Loucy (cell line): ENCODE measurements at regions not wholly inside any gene's neighbourhood (a gene's known extent, or its start where the extent isn't known, plus 50 kb on each side); places are given as distances from the start of the nearest gene placed in this dataset.

Experiments
- H2AFZ ChIP-seq: fragments of 200-600 bp; sonication (generic); 2 replicates; pipeline ENCODE4 v1.6.0; 2016; ENCODE audit warnings: antibody characterized with exemption, mild to moderate bottlenecking, low read length, moderate library complexity
- H3F3A ChIP-seq: fragments of 200-600 bp; 2 replicates; pipeline ENCODE4 v1.6.0; 2016; ENCODE audit warnings: antibody characterized with exemption, low read depth, mild to moderate bottlenecking
- H3K27me3 ChIP-seq: fragments of 200-600 bp; sonication (generic); 2 replicates; pipeline ENCODE4 v1.6.1; 2014; ENCODE audit warnings: low read length, mild to moderate bottlenecking; ENCODE audit not compliant: insufficient read depth, poor library complexity, severe bottlenecking
- H3K36me3 ChIP-seq: fragments of 200-600 bp; sonication (generic); 2 replicates; pipeline ENCODE4 v1.6.1; 2016; ENCODE audit warnings: low read length; ENCODE audit not compliant: insufficient read depth
- H3K4me1 ChIP-seq: fragments of 200-600 bp; sonication (generic); 2 replicates; pipeline ENCODE4 v1.5.1; 2014; ENCODE audit warnings: low read length, mild to moderate bottlenecking; ENCODE audit not compliant: insufficient read depth, poor library complexity, severe bottlenecking
- H3K4me2 ChIP-seq: fragments of 200-600 bp; sonication (generic); 2 replicates; pipeline ENCODE4 v1.6.0; 2014; ENCODE audit warnings: antibody characterized with exemption, low read length, low read depth, mild to moderate bottlenecking; ENCODE audit not compliant: poor library complexity, severe bottlenecking
- H3K4me3 ChIP-seq: fragments of 200-600 bp; sonication (generic); 2 replicates; pipeline ENCODE4 v1.5.1; 2014; ENCODE audit warnings: low read length, mild to moderate bottlenecking, mixed read lengths; ENCODE audit not compliant: poor library complexity, severe bottlenecking
- H3K79me2 ChIP-seq: fragments of 200-600 bp; sonication (generic); 2 replicates; pipeline ENCODE4 v1.6.1; 2014; ENCODE audit warnings: low read length; ENCODE audit not compliant: insufficient read depth
- H3K9ac ChIP-seq: fragments of 200-600 bp; sonication (generic); 2 replicates; pipeline ENCODE4 v1.6.0; 2014; ENCODE audit warnings: mild to moderate bottlenecking, low read depth, low read length, moderate library complexity; ENCODE audit not compliant: poor library complexity, severe bottlenecking
- H3K9me2 ChIP-seq: fragments of 200-600 bp; sonication (generic); replicated peaks from 2 replicates; pipeline ENCODE4 v1.6.1; 2016; ENCODE audit warnings: low read depth, low read length, mixed read lengths
- H3K9me3 ChIP-seq: fragments of 200-600 bp; sonication (generic); 2 replicates; pipeline ENCODE4 v1.6.1; 2014; ENCODE audit warnings: mild to moderate bottlenecking, antibody characterized with exemption, low read length, low read depth; ENCODE audit not compliant: insufficient read depth
- H4K20me1 ChIP-seq: fragments of 200-600 bp; sonication (generic); 2 replicates; pipeline ENCODE4 v1.6.0; 2014; ENCODE audit warnings: antibody characterized with exemption, low read length, mild to moderate bottlenecking; ENCODE audit not compliant: insufficient read depth, poor library complexity, severe bottlenecking
- EZH2phosphoT487 ChIP-seq: fragments of 200-600 bp; IDR thresholded peaks from 2 replicates; pipeline ENCODE4 v1.6.1; 2018; ENCODE audit warnings: antibody characterized with exemption, mild to moderate bottlenecking, moderate library complexity, borderline replicate concordance
- TF ChIP-seq, protein P1 (sequence below): fragments of 200-600 bp; sonication (generic); conservative IDR thresholded peaks from 2 replicates; pipeline ENCODE4 v1.5.1; 2014; ENCODE audit warnings: mild to moderate bottlenecking, antibody characterized with exemption, low read length

DNA sequence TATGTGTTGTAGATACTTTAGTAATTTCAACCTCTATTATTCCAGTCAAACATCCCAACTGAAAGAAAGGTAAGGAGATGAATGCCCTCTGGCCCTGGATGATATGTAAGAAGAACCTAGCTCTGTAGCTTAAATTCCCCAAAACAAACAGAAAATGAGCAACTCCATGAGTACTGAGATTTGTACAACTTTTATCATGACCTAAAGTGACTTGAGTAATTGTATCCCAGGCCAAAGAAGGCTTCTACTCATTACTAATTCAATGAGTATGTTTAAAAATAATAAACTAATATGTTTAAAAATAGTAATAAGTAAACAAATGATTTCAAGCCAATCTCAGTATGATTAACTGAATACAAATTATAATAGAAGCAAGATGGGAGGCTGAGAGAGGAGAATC lies 414.0 kb upstream of the ACTBL2 start:
- Histone ChIP-seq H3K79me2 (no peaks in the 10 kb centered on the region), H3K36me3 (no peaks in the 10 kb centered on the region), H3F3A (no peaks in the 10 kb centered on the region), H3K9ac (no peak overlapping the region), H2AFZ (no peak overlapping the region), H4K20me1 (no peaks in the 10 kb centered on the region), H3K4me3 (no peak overlapping the region), H3K4me1 (no peaks in the 10 kb centered on the region), H3K4me2 (no peak overlapping the region), H3K9me2 (no peaks in the 10 kb centered on the region), H3K9me3 (no peaks in the 10 kb centered on the region), H3K27me3 (no peaks in the 10 kb centered on the region)
- TF ChIP-seq, protein P1, sequence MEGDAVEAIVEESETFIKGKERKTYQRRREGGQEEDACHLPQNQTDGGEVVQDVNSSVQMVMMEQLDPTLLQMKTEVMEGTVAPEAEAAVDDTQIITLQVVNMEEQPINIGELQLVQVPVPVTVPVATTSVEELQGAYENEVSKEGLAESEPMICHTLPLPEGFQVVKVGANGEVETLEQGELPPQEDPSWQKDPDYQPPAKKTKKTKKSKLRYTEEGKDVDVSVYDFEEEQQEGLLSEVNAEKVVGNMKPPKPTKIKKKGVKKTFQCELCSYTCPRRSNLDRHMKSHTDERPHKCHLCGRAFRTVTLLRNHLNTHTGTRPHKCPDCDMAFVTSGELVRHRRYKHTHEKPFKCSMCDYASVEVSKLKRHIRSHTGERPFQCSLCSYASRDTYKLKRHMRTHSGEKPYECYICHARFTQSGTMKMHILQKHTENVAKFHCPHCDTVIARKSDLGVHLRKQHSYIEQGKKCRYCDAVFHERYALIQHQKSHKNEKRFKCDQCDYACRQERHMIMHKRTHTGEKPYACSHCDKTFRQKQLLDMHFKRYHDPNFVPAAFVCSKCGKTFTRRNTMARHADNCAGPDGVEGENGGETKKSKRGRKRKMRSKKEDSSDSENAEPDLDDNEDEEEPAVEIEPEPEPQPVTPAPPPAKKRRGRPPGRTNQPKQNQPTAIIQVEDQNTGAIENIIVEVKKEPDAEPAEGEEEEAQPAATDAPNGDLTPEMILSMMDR: no peak

DNA sequence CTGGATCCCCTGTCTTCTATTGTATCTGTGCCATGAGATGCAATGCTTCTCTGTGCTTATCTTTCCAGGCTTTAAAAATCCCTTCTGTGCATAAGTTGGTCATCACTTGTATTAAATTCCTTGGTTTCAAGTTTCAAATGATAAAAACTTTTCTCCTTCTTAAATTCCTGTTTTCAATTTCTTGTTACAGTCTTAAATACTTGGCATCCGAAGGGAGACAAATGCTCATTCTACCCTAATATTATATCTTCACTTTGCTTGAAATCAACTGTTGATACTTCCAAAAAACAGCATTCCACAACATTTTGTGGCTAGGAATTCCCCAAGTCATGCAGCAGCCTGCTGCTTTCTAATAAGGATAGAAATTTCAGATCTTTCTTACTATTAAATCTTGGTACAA lies 413.2 kb upstream of the ACTBL2 start:
- Histone ChIP-seq H2AFZ (no peak overlapping the region), H3K27me3 (no peaks in the 10 kb centered on the region)

DNA sequence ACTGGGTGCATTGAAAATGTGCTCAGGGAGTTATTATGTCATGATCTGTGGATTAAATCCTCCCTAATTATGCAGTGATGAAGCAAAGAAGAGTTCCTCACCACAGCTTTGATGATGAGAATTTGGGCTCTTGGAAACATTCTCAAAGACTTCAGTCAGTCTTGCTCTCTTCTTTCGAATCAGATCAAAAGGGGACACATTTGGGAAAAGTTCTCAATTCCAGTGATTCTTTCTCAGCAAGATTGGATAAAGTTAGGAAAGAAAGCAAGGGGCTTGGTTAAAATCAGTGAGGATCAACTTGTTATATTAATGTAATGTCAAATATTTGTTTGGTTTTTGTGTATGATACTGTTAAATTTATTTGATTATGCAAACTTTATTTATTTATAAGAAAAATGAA lies 411.3 kb upstream of the ACTBL2 start:
- TF ChIP-seq EZH2phosphoT487: no peak
- TF ChIP-seq, protein P1: no peak
- Histone ChIP-seq H3K4me1 (no peaks in the 10 kb centered on the region), H2AFZ (0 out of 2 replicates have a peak overlapping the region, but pooled peaks have one; percentile 29), H3K79me2 (no peaks in the 10 kb centered on the region), H3K4me3 (no peak overlapping the region), H3F3A (no peaks in the 10 kb centered on the region), H4K20me1 (no peaks in the 10 kb centered on the region), H3K9me3 (no peaks in the 10 kb centered on the region), H3K4me2 (no peak overlapping the region), H3K36me3 (no peaks in the 10 kb centered on the region), H3K9ac (no peak overlapping the region), H3K9me2 (no peaks in the 10 kb centered on the region), H3K27me3 (no peaks in the 10 kb centered on the region)

More for the DNA sequence above, 413.2 kb upstream of the ACTBL2 start:
- Histone ChIP-seq H3K4me1 (no peaks in the 10 kb centered on the region), H3K79me2 (no peaks in the 10 kb centered on the region), H3K9me2 (no peaks in the 10 kb centered on the region), H3K4me3 (no peak overlapping the region), H3F3A (no peaks in the 10 kb centered on the region), H3K36me3 (no peaks in the 10 kb centered on the region), H3K9me3 (no peaks in the 10 kb centered on the region), H3K4me2 (no peak overlapping the region), H4K20me1 (no peaks in the 10 kb centered on the region), H3K9ac (no peak overlapping the region)
- TF ChIP-seq, protein P1: no peak
- no peak for TF ChIP-seq EZH2phosphoT487
